Renal cortex interstitium (tissue), 11 donors: ENCODE measurements at regions not wholly inside any gene's neighbourhood (a gene's known extent, or its start where the extent isn't known, plus 50 kb on each side); places are given as distances from the start of the nearest gene placed in this dataset.
A peak's percentile ranks its signal among the peaks of the same experiment; 100 is the strongest.

ENCODE experiments used
- DNase-seq, 11 donors: peaks; one replicate each; pipeline ENCODE4 v3.0.0-alpha.2; 2013; ENCODE audit warnings: low read depth in 9 of 11, low spot score in 4 of 11; ENCODE audit errors: extremely low read depth in 1 of 11

DNA sequence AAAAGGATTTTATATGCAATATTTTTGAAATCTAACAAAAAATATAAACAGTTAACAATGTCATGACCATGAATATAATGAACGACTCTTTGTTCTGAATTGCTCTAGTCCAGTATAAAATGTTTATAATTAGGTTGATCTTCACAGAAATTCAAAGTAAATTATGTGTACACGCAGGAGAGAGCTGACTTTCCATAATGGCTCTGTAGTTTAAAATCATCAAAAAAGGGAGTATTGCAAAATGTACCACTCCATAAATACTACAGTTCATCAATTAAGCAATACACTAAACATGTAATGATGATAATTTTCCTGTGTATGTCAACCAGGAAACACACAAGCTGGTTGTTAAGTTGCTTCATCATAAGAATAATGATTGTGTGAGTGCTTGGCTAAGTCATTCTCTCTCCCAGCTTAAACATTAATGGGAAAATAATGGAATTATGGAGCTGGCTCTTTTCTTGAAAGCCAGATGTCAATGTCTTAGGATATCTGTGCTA lies 189.5 kb upstream of the PLEKHG7 start:
- DNase-seq = no peak

DNA sequence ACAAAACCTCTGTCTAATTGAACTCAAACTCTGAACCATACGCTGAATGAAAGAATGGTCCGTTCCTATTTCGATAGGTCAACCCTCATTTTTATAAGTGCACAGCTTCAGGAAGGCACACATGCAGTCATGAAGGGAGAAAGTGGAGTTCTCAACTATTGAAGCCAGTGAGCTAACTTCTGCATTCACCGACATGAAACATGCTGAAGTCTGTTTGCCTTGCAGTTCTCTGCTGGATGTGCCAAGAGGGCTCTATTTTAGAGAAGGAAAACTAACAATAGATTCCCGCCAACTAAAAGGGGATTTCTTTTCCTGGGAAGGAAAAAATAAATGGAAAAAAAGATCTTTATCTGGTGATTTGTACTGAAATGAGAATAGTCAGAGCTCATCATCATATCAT lies 191.0 kb upstream of the PLEKHG7 start:
- no peak for DNase-seq

DNA sequence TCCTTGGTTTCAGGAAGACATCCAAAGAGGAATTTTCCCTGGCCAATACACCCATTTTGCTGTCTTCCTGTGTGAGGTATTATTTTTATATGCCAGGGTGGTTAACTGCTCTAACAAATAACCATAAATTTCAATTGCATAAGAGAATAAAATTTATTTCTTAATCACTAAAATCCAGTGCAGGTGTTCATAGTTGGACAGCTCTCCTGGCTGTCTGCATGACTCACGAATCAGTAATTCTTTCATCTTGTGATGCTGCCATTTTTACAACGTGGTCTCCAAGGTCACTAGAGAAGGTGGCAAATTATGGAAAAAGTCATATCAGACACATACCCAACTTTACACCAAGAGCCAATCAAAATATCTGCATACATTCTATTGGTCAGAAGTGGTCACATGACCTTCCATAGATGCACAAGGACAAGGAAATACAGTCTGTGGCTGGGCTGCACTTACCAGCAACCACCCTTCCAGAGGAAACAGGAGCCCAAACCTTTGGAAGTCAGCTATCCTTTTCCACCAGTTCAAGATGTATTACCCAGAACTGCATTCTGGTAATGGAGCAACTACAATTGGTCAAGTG lies 193.5 kb upstream of the PLEKHG7 start:
- DNase-seq = no peak

DNA sequence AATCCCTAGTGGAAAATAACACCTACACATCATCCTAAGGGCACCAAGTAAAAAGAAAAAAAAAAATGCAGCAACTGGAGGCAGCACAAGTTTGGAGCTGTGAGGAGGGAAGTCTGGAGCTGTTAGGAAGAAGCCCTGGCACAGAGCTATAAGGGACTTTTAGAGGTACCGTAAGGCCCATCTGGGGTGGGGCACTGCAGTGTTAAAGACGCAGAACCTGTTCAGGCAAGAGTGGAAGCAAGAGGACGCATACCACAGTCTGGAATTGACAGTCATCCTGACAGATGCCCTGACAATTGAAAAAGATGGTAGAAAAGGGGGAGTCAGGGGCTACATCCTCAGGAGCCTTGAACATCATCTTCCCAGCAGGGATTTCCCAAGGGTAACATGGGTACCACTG lies 195.9 kb upstream of the PLEKHG7 start:
- no peak for DNase-seq

DNA sequence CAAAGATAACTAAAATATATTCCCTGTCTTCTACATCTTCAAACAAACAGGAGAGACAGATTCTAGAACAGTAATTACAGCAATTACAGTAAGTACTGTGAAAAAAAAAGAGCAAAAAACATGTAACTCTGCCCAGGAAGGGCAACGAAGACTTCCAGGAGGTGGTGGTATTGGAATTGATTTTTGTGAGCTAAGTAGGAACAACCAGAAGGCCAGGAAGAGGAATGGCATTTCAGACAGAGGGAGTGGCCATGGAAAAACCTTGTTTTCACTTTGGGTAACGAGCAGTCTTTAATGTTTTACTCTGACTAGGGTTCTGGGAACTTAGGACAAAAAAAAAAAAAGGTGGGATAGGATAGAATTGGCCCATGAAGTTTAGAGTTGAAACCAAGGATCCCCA lies 196.3 kb upstream of the PLEKHG7 start:
- no peak for DNase-seq

DNA sequence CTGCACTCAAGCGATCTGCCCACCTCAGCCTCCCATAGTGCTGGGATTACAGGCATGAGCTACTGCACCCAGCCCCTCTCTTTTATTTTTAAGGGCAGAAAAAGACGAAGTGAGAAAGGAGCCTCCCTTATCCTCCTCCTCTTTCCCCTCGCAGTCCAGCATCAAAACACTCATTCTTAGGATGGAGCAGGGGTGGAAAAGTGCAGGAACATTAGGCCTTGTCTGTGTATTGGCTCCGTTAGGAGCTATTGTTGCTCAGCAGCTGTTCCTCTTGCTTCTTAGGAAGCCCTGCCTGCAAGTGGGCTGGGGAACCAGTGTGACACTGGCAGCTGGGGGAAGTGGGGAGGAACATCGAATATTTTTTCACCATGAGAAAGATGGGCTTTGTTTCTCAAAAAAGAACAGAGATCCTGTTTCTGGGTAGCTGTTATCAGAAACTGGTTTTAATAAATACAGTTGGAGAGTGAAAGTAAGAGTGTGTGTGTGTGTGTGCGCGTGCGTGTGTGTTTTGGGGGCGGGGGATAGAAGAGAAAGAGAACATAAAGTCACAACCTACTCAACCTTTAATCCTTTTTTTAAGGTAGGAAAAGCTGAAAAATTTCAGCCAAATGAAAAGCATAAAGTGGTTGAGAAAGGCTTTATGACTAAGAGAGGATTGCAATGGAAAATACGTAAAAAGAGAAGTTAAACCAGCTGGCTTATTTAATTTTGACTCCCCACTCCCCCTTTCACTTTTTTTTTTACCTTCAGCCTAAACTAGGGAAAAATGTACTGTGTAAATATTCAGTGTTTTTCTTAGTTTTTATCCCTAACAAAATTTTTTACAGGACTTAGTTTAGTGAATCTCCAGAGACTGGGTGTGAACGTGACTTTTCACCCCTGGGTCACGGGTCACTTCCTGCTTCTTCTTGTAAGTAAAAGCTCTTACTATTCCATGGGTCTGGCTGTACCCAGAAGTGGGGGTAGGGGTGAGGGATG lies 197.2 kb upstream of the PLEKHG7 start:
- peak in 9 of 11 donors; percentile 29 to 74 (median 52) for DNase-seq

DNA sequence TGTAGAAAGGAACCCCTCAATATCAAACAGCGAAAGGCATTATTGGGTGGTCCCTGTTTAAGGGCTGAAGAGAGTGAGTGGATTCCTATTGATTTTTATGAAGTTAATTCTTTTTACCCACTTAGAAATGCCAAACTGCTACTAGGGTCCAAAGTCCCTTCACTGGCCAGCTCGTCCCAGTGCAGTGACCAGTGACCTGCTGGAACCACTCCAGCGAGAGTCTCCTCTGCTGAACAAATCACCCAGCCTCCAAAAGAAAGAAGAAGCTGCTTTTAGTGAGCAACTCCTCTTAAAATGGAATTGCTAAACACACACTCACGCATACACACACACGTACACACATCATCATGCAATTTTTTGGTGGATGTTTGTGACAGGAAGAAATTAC lies 198.2 kb upstream of the PLEKHG7 start:
- DNase-seq = no peak

DNA sequence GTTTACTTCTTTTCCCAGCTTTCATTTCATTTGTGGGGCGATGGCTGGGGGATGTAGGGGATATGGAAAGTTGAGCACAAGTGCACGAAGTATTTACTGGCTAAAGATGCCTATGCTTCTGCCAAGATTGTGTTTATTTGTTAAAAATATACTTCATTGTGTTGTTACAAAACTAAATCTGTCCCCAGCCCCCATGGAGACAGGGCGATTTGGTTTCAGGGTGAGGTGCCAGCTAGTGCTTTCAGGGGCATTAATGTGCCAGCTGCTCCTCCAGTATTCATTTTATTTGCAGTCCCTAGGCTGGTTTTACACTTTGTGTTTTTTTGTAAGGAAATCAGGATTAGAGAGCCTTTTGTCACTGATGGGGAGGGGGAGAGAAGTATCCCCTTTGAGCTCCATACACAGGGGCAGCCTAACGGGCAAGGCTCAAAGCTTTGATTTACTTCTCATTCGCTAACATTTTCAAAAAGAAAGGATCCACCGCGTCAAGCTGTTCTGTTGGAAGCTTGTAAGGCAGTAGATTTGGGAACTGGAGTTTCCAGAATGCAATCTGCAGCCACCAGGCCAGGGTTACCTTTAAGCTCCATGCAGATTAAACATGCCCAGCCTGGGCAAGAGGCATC lies 198.7 kb upstream of the PLEKHG7 start:
- DNase-seq = no peak

DNA sequence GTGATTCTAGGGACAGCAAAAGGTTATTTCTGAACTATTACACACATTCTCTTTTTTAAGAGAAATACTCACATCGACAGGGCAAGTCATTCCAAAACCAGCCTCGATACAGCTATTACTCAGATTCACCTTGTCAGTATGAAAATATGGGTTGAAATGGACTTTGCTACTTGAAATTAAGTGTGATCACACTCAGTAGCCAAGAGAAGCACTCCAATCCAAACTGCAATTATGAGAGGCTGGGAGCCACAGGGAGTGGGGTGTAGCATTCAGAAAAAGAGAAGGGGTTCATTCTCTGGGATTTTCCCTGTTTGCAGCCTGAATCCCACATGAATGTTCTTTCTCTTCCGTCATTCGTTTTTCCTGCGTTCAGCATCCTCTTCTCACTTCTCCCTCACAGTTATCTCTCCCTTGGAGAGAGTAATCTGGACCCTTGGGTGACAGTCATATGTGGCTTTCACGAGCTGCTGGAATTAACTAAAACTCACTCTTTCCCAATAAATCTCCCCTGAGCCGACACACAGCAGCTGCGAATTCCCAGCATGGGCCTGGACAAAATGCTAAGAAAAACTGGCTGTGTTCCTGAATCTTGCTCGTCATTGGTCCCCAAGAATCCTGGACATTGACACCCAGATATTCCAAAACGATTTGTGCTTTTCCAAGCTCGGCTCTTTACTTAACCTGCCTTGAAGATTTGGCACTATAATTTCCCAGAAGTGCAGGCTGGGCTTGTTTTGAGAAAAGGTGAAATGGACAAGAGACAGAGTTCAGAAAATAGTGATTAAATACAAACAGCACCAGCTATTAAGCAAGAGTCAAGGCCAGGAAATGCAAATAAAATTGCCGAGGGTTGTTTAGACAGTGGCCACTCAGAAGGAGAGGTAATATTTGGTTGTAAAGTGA lies 199.5 kb upstream of the PLEKHG7 start:
- DNase-seq = peak in 5 of 11 donors; percentile 24 to 44 (median 28)

DNA sequence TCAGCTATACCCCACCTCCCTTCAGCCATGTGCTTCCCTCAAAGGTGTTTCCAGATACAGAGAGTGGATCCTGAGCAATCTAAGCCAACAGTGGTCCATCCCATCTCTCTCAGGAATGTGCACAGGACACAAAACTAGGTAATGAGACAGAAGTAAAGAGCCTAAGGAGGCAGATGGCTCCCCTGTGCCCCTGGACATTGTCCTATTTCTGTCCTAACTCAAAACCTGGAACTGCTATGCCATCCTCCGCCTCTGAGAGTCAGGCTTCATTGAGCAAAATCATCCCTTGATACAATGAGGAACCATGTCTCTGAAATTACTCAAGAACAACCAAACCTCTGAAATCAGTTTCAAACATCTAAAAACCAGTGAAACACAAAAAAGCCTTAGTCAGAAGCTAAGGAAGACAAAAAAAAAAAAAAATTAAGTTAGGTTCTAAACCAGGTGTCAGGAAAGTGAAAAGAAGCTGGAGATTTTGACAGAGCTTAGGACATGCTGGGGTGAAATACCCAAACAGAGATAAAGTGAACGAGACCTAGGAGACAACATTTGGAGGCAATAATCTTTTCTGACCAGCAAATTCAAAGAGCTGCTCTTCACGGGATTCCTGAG lies 200.3 kb upstream of the PLEKHG7 start:
- no peak for DNase-seq

DNA sequence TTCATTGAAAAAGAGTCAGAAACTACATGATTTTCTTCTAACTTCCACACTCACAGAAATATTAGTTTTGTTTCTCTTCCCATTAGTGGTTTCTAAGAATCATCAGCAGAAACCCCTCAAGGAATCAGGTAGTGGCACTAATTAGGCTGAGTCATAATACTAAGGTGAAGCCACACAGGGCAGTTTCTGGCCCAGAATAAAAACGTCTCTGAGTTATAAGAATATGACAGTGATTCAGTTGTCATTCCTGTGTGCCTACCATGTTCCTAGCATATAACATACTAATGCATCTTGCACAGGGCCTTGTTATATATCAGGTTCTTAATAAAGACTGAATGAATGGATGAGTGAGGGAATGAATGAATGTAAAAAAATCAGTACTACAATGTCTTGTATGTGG lies 206.0 kb upstream of the PLEKHG7 start:
- DNase-seq = no peak

DNA sequence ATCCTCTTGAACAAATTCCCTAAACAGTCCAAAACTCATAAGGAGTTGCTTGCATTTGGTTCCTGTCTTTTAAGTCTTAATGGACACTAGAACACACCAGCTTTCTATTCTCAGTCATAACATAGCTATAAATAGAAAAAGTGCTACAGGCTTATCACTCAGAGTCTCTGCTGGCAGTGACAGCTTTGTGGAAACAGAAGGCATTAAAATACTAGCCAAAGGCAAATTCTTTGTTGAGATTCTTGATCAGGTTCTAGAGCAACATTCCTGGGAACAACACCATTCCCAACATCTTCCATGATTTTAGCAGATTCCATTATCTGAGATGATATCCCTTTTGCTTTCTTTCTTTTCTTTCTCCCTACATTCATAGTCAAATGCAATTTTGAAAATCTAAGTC lies 207.7 kb upstream of the PLEKHG7 start:
- DNase-seq = no peak

DNA sequence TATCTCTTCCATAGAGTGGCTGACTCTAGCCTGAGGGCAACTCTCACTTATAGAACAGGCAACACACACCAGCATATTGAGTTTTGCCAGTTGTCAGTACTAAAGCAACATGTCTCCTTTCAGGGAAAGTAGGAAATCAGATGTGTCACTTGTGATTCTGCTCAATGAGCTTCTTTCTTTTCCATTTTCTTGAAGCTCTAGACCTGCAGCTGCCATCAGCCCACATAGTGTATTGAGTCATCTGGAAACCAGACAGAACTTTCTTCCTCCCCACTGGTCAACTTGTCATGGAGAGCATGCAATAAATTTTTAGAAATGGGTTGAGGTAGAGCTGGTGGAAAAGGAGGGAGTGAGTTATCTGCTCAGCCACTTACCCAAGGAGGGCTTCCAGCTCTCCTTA lies 209.0 kb upstream of the PLEKHG7 start:
- DNase-seq = no peak

DNA sequence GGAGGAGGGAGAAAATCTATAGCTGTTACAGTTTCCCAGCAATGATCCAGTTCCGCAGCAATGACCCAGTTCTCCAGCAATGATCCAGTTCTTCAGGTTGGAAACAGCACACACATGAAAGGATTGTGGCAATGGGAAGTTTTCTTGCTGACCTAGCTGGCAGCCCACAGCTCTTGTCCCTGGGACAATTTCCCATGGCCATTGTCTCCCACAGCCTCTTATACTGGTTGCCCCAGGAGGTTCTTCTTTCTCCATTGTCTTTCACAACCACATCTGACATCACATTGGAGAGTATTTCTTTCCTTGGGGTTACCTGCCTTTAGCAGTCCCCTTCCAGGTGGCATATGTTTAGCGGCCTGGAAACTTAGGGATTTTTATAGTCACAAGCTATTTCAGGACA lies 209.8 kb upstream of the PLEKHG7 start:
- DNase-seq = no peak

DNA sequence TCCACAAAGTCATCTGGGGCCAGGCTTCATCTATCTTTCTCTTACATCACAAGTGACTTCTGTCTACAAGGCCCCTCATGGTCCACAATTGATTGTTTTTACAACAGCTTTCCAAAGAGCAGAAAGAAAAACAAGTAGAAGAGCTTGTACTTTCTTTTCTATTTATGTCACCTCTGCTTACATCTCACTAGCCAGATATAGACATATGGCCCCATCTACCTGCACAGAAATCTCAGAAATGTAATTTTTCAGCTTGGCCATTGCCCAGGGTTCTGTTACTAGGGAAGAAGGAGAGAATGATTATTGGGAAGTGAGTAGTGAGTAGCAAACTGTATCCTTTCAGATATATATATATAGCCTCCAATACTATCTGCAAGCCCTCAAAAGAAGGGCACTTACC lies 210.5 kb upstream of the PLEKHG7 start:
- no peak for DNase-seq

DNA sequence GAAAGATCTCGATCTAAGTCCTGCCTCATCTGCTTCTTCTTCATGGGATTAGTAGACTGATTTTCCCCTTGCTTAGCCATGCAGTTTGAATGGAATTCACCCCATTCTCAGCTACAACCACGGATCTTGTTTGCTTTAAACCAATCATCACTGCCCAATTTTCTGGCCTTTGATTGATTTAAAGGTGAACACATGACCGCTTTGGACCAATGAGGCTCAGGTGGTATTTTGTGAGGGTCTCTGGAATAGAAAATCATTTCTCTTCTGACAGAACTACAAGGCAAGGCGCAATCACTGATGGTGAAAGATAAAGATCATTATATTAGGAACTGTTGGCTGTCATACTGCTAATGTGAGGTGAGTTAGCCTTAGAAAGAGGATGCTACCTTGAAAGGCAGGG lies 213.0 kb upstream of the PLEKHG7 start:
- DNase-seq = no peak

DNA sequence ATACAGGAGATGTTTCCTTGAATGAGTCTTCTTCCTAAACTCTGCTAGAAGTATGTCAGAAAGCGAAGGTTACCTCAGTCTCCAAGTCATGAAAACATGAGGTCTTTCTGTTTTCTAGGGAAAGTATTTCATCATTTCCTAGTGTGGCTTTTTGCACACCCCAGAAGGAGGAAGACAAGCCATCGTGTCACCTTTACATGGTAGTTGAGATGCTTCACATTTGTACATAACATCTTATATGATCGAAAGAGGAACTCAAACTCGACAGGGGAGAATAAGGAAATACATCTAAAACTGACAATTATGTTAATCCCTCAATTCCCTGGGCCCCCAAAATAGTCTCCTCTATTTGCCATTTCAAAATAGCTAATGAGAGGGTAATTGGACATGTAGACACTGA lies 214.1 kb upstream of the PLEKHG7 start:
- DNase-seq = no peak

DNA sequence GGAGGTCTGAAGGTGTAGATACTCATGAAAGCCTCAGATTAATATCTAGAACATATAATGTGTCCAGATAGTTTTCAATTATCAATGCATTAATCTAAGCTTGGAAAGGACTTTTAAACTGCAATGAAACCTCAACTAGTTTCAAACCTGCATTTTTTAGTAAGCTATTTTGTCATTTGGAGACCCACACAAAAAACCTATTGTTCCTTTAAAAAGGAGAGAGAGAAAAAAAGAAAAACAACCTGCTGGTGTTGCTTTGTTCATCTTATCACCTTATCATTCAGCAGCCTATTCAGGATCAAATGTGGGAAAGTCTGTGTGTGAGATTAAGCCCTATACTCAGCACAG lies 215.7 kb upstream of the PLEKHG7 start:
- no peak for DNase-seq
